ENCODE measurements at regions not wholly inside any gene's neighbourhood (a gene's known extent, or its start where the extent isn't known, plus 50 kb on each side); places are given as distances from the start of the nearest gene placed in this dataset.

GRCh38 chr14:36402867-36403266, 82.4 kb upstream of the MBIP start:
- TF ChIP-seq, protein P1, sequence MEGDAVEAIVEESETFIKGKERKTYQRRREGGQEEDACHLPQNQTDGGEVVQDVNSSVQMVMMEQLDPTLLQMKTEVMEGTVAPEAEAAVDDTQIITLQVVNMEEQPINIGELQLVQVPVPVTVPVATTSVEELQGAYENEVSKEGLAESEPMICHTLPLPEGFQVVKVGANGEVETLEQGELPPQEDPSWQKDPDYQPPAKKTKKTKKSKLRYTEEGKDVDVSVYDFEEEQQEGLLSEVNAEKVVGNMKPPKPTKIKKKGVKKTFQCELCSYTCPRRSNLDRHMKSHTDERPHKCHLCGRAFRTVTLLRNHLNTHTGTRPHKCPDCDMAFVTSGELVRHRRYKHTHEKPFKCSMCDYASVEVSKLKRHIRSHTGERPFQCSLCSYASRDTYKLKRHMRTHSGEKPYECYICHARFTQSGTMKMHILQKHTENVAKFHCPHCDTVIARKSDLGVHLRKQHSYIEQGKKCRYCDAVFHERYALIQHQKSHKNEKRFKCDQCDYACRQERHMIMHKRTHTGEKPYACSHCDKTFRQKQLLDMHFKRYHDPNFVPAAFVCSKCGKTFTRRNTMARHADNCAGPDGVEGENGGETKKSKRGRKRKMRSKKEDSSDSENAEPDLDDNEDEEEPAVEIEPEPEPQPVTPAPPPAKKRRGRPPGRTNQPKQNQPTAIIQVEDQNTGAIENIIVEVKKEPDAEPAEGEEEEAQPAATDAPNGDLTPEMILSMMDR (IDR thresholded peaks at IDR 0.05) = no peak
- no peak for TF ChIP-seq POLR2A (IDR thresholded peaks at IDR 0.05)
